GM12878 (cell line): ENCODE measurements at regions not wholly inside any gene's neighbourhood (a gene's known extent, or its start where the extent isn't known, plus 50 kb on each side); places are given as distances from the start of the nearest gene placed in this dataset.

Source experiments
- ATAC-seq: fragments of 200-7000 bp; cut with Tn5 transposase; 3 replicates; pipeline ENCODE4 v1.9.1; 2020; ENCODE audit warnings: mild to moderate bottlenecking, moderate library complexity
- BruUV-seq: library from RNA; stranded (reverse); fragments of 400-500 nt; replicated peaks from 2 replicates; lab custom pipeline; 2021; lab: Mats Ljungman, UMichigan
- CTCF ChIA-PET: fragments of 300-600 bp; sonication (Branson Sonifier 250); formaldehyde crosslinking; extraction: SDS; loops from one replicate; lab custom pipeline; 2021; ENCODE audit warnings: inconsistent platforms; lab: Yijun Ruan, JAX
- POLR2A ChIA-PET: fragments of 350-600 bp; formaldehyde crosslinking; extraction: SDS; loops from one replicate; lab custom pipeline; 2021; ENCODE audit warnings: inconsistent platforms; lab: Charles Lee
- RAD21 ChIA-PET: fragments of 300-600 bp; sonication (Branson Sonifier 250); formaldehyde crosslinking; loops from one replicate; lab custom pipeline; 2023; ENCODE audit warnings: antibody characterized with exemption; ENCODE audit not compliant: unreplicated experiment; lab: Charles Lee
- SMC1A ChIA-PET: fragments of 300-600 bp; sonication (Branson Sonifier 250); formaldehyde crosslinking; loops from one replicate; lab custom pipeline; 2023; ENCODE audit not compliant: unreplicated experiment, uncharacterized antibody; lab: Charles Lee
- DNase-seq: peaks from one replicate; pipeline ENCODE4 v3.0.0-alpha.2; 2011; ENCODE audit warnings: low read depth, low spot score
- FAIRE-seq: peaks from 3 replicates; lab custom pipeline; 2011; peaks lifted over from hg19 to GRCh38; lab: Jason Lieb, UNC
- H2AFZ ChIP-seq: 2 replicates; pipeline ENCODE4 v1.6.0; 2011; ENCODE audit warnings: low read depth, low read length, control low read depth; ENCODE audit not compliant: control insufficient read depth
- H3K27ac ChIP-seq: 2 replicates; pipeline ENCODE4 v1.5.1; 2011; ENCODE audit warnings: control low read depth; ENCODE audit not compliant: control insufficient read depth, insufficient read depth
- H3K27me3 ChIP-seq, 2 experiments: replicated peaks in 1 of 2; 2 replicates each; pipeline versions ENCODE4 v1.6.0 to v1.6.1; 2011; ENCODE audit warnings: low read length in 1 of 2; ENCODE audit not compliant: control insufficient read depth in 2 of 2, insufficient read depth in 2 of 2
- H3K36me3 ChIP-seq, 2 experiments: 2 replicates each; pipeline ENCODE4 v1.5.1; 2011; ENCODE audit warnings: low read length in 1 of 2; ENCODE audit not compliant: control insufficient read depth in 2 of 2, insufficient read depth in 2 of 2
- H3K4me1 ChIP-seq: 2 replicates; pipeline ENCODE4 v1.6.1; 2011; ENCODE audit warnings: mild to moderate bottlenecking, low read length, moderate library complexity, mixed read lengths; ENCODE audit not compliant: control insufficient read depth, insufficient read depth
- H3K4me2 ChIP-seq: 2 replicates; pipeline ENCODE4 v1.6.0; 2011; ENCODE audit warnings: control low read depth; ENCODE audit not compliant: control insufficient read depth, insufficient read depth
- H3K4me3 ChIP-seq: fragments of 200-600 bp; sonication (generic); 2 replicates; pipeline ENCODE4 v1.5.1; 2016
- H3K79me2 ChIP-seq: 2 replicates; pipeline ENCODE4 v1.6.0; 2011; ENCODE audit warnings: low read length; ENCODE audit not compliant: control insufficient read depth, insufficient read depth
- H3K9ac ChIP-seq: 2 replicates; pipeline ENCODE4 v1.8.0; 2011; ENCODE audit warnings: low read length, control low read depth, mixed read lengths; ENCODE audit not compliant: control insufficient read depth, insufficient read depth
- H3K9me3 ChIP-seq: replicated peaks from 3 replicates; pipeline ENCODE4 v1.5.1; 2011; ENCODE audit warnings: mild to moderate bottlenecking, low read length; ENCODE audit not compliant: control insufficient read depth, insufficient read depth
- H4K20me1 ChIP-seq: 2 replicates; pipeline ENCODE4 v1.6.0; 2011; ENCODE audit not compliant: control insufficient read depth, insufficient read depth
- ETV6 ChIP-seq, 2 experiments: fragments of 450-650 bp in 1 of 2; IDR thresholded peaks in 1 of 2; conservative IDR thresholded peaks in 1 of 2; 2 replicates each; pipeline ENCODE4 v1.6.1; 2014; ENCODE audit warnings: antibody characterized with exemption in 1 of 2, borderline replicate concordance in 1 of 2, low read depth in 1 of 2, mild to moderate bottlenecking in 1 of 2, moderate library complexity in 1 of 2
- FOS ChIP-seq: IDR thresholded peaks from 3 replicates; pipeline ENCODE4 v1.6.1; 2011; ENCODE audit warnings: borderline replicate concordance; ENCODE audit not compliant: insufficient read length; ENCODE audit errors: extremely low read depth
- IKZF1 ChIP-seq: fragments of 450-650 bp; conservative IDR thresholded peaks from 2 replicates; pipeline ENCODE4 v1.6.1; 2017; ENCODE audit warnings: antibody characterized with exemption, mild to moderate bottlenecking
- NR2F1 ChIP-seq: fragments of 450-650 bp; conservative IDR thresholded peaks from 2 replicates; pipeline ENCODE4 v1.6.1; 2017; ENCODE audit warnings: mild to moderate bottlenecking
- PAX5 ChIP-seq: IDR thresholded peaks from 2 replicates; pipeline ENCODE4 v1.6.1; 2011; ENCODE audit warnings: low read depth, low read length, borderline replicate concordance
- POLR2A ChIP-seq: IDR thresholded peaks from 2 replicates; pipeline ENCODE4 v1.6.1; 2011; ENCODE audit warnings: low read depth, mild to moderate bottlenecking, low read length
- POU2F2 ChIP-seq: IDR thresholded peaks from 3 replicates; pipeline ENCODE4 v1.6.1; 2011; ENCODE audit warnings: low read depth, mild to moderate bottlenecking, low read length, borderline replicate concordance
- RB1 ChIP-seq: fragments of 450-650 bp; formaldehyde crosslinking; IDR thresholded peaks from 2 replicates; pipeline ENCODE4 v1.6.1; 2017; ENCODE audit warnings: mild to moderate bottlenecking, borderline replicate concordance
- RCOR1 ChIP-seq: conservative IDR thresholded peaks from 2 replicates; pipeline ENCODE4 v1.6.1; 2012; ENCODE audit warnings: low read depth, low read length, improper control_type of control experiment
- SRF ChIP-seq, 2 experiments: IDR thresholded peaks; 2 replicates each; pipeline ENCODE4 v1.6.1; 2011; ENCODE audit warnings: low read depth in 2 of 2, low read length in 2 of 2, mild to moderate bottlenecking in 1 of 2, moderate library complexity in 1 of 2
- TARDBP ChIP-seq: IDR thresholded peaks from 2 replicates; pipeline ENCODE4 v1.6.1; 2016; ENCODE audit warnings: borderline replicate concordance
- ZNF207 ChIP-seq: fragments of 450-650 bp; IDR thresholded peaks from 2 replicates; pipeline ENCODE4 v1.6.1; 2014; ENCODE audit warnings: antibody characterized with exemption, mild to moderate bottlenecking, borderline replicate concordance
- WGBS: methylation state at CpG from one replicate; pipeline ENCODE4 v1.1.6; 2016; ENCODE audit warnings: low lambda C conversion rate; ENCODE audit not compliant: insufficient replicate concordance, insufficient coverage; ENCODE audit errors: missing lambda C conversion rate; 5-methylcytosine and 5-hydroxymethylcytosine counted together
- in situ Hi-C: fragments of 300-500 bp; cut with MboI; formaldehyde crosslinking; loops from 9 replicates; pipeline ENCODE4 v1.14.3; 2018; ENCODE audit warnings: mixed read lengths
- intact Hi-C: fragments of 100-400 bp; cut with micrococcal nuclease; formaldehyde crosslinking; loops from one replicate; pipeline ENCODE4 v1.14.2; 2022; ENCODE audit not compliant: unreplicated experiment
- TF ChIP-seq, protein P1 (sequence below): IDR thresholded peaks from 2 replicates; pipeline ENCODE4 v1.6.1; 2011; ENCODE audit warnings: low read depth, mild to moderate bottlenecking, low read length, moderate library complexity, borderline replicate concordance; ENCODE audit errors: extremely low read depth
- TF ChIP-seq, protein P2 (sequence below): IDR thresholded peaks from 2 replicates; pipeline ENCODE4 v1.6.1; 2011; ENCODE audit warnings: borderline replicate concordance, low read depth, mild to moderate bottlenecking, moderate library complexity, low read length; ENCODE audit not compliant: insufficient read depth, poor library complexity, severe bottlenecking
- TF ChIP-seq, protein P3 (sequence below): fragments of 450-650 bp; IDR thresholded peaks from 2 replicates; pipeline ENCODE4 v1.6.1; 2017; ENCODE audit warnings: borderline replicate concordance
- TF ChIP-seq, protein P4 (sequence below): fragments of 450-650 bp; IDR thresholded peaks from 2 replicates; pipeline ENCODE4 v1.6.1; 2017; ENCODE audit warnings: low read depth, mild to moderate bottlenecking, moderate library complexity
- TF ChIP-seq, protein P5 (sequence below): fragments of 450-650 bp; IDR thresholded peaks from 2 replicates; pipeline ENCODE4 v1.6.1; 2018; ENCODE audit warnings: mild to moderate bottlenecking, low read depth, moderate library complexity; ENCODE audit not compliant: partially characterized antibody

DNA sequence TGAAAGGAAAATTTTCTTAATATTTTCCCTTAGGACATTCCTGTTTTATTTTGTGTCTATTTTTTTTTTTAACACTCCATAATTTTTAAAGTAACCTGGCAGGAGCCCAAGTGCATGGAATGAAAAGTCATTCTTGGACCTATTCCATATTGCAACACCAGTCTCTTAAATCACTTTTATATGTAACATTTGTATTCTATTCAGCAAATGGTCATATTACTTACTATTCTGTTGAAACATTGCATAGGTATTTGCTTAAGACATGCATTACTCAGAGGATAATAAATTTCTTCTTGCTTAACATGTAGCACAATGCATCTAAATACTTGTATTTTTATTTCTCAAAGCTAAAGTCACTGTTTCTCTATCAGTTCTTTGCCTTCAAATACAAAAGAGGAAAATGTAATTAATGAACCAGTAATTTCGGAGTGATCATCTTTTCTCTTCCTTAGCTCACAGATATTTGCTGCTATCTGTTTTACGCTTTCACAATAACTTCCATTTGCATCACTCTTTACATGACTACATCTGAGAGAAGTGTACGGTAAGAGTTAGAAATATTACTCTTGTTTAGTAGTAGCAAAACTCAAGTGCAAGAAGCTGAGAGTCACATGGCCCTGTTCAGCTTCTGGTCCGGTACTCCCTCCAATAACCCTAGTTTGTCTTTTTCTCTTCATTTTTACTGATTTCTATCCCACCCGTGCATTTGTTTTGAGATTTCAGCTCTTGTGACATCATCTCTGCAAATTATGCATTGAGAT lies 394.8 kb downstream of the USP25 start:
- ChIA-PET CTCF (no interaction called here), RAD21 (no interaction called here), POLR2A (no interaction called here), SMC1A (no interaction called here)
- no TSS peak for BruUV-seq
- Histone ChIP-seq H2AFZ (no peak overlapping the region), H3K36me3 (no peaks in the 10 kb centered on the region), H3K4me2 (no peak overlapping the region), H3K4me3 (no peak overlapping the region), H4K20me1 (no peaks in the 10 kb centered on the region), H3K4me1 (no peaks in the 10 kb centered on the region), H3K79me2 (no peaks in the 10 kb centered on the region), H3K27ac (no peak overlapping the region), H3K9me3 (no peaks in the 10 kb centered on the region), H3K9ac (no peak overlapping the region), H3K27me3 (no peaks in the 10 kb centered on the region)
- ATAC-seq (no peak), DNase-seq (no peak), FAIRE-seq (no peak)
- in situ Hi-C loops (no loop called here), intact Hi-C loops (no loop called here)
- WGBS: 49% methylated on average over 5 of the region's 5 CpGs
- TF ChIP-seq ZNF207 (no peak), RCOR1 (no peak), ETV6 (conservative IDR thresholded peaks at IDR 0.05 in 1 of 2, IDR thresholded peaks at IDR 0.05 in 1 of 2; ENCODE audit: borderline replicate concordance in 1 of 2, low read depth in 1 of 2) (no peak), RB1 (no peak), TARDBP (no peak), FOS (no peak), POU2F2 (no peak), POLR2A (no peak), SRF (IDR thresholded peaks at IDR 0.05; ENCODE audit: low read depth in 2 of 2, low read length in 2 of 2) (no peak), PAX5 (no peak), IKZF1 (no peak), NR2F1 (no peak)
- TF ChIP-seq, protein P1, sequence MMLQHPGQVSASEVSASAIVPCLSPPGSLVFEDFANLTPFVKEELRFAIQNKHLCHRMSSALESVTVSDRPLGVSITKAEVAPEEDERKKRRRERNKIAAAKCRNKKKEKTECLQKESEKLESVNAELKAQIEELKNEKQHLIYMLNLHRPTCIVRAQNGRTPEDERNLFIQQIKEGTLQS: no peak
- TF ChIP-seq, protein P2, sequence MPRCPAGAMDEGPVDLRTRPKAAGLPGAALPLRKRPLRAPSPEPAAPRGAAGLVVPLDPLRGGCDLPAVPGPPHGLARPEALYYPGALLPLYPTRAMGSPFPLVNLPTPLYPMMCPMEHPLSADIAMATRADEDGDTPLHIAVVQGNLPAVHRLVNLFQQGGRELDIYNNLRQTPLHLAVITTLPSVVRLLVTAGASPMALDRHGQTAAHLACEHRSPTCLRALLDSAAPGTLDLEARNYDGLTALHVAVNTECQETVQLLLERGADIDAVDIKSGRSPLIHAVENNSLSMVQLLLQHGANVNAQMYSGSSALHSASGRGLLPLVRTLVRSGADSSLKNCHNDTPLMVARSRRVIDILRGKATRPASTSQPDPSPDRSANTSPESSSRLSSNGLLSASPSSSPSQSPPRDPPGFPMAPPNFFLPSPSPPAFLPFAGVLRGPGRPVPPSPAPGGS: no peak
- TF ChIP-seq, protein P3, sequence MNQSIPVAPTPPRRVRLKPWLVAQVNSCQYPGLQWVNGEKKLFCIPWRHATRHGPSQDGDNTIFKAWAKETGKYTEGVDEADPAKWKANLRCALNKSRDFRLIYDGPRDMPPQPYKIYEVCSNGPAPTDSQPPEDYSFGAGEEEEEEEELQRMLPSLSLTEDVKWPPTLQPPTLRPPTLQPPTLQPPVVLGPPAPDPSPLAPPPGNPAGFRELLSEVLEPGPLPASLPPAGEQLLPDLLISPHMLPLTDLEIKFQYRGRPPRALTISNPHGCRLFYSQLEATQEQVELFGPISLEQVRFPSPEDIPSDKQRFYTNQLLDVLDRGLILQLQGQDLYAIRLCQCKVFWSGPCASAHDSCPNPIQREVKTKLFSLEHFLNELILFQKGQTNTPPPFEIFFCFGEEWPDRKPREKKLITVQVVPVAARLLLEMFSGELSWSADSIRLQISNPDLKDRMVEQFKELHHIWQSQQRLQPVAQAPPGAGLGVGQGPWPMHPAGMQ: no peak
- TF ChIP-seq, protein P4, sequence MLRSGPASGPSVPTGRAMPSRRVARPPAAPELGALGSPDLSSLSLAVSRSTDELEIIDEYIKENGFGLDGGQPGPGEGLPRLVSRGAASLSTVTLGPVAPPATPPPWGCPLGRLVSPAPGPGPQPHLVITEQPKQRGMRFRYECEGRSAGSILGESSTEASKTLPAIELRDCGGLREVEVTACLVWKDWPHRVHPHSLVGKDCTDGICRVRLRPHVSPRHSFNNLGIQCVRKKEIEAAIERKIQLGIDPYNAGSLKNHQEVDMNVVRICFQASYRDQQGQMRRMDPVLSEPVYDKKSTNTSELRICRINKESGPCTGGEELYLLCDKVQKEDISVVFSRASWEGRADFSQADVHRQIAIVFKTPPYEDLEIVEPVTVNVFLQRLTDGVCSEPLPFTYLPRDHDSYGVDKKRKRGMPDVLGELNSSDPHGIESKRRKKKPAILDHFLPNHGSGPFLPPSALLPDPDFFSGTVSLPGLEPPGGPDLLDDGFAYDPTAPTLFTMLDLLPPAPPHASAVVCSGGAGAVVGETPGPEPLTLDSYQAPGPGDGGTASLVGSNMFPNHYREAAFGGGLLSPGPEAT: no peak
- TF ChIP-seq, protein P5, sequence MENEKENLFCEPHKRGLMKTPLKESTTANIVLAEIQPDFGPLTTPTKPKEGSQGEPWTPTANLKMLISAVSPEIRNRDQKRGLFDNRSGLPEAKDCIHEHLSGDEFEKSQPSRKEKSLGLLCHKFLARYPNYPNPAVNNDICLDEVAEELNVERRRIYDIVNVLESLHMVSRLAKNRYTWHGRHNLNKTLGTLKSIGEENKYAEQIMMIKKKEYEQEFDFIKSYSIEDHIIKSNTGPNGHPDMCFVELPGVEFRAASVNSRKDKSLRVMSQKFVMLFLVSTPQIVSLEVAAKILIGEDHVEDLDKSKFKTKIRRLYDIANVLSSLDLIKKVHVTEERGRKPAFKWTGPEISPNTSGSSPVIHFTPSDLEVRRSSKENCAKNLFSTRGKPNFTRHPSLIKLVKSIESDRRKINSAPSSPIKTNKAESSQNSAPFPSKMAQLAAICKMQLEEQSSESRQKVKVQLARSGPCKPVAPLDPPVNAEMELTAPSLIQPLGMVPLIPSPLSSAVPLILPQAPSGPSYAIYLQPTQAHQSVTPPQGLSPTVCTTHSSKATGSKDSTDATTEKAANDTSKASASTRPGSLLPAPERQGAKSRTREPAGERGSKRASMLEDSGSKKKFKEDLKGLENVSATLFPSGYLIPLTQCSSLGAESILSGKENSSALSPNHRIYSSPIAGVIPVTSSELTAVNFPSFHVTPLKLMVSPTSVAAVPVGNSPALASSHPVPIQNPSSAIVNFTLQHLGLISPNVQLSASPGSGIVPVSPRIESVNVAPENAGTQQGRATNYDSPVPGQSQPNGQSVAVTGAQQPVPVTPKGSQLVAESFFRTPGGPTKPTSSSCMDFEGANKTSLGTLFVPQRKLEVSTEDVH: no peak
